EH (cell line): ENCODE measurements at regions not wholly inside any gene's neighbourhood (a gene's known extent, or its start where the extent isn't known, plus 50 kb on each side); places are given as distances from the start of the nearest gene placed in this dataset.
"Not testable (repeated sequence)": the region's sequence is repeated elsewhere in the genome, so short reads cannot be mapped to it uniquely, and the experiment has no call there.

Experiments used
- DNase-seq: peaks from one replicate; pipeline ENCODE4 v3.0.0-alpha.2; 2015; ENCODE audit warnings: low read depth

DNA sequence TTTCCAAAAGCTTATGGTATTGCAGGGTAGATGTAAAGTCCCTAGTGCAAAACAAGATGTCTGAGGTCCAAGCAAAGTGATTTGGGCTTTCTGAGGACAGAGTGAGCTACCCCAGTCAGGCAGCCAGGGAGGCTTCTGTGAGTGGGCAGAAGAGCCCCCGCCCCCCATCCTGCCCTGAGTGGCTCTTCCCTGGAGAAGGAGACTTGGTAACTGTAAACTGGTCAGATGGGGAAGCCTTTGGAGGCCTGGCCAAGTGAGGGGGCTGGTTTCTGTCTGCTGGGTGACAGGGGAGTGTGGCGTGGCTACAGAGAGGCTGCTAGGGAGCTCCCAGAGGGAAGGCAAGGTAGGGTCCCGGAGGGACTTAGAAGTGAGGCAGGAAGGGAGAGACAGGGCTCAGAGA is 181.3 kb upstream of the HAAO start:
- DNase-seq = no peak

DNA sequence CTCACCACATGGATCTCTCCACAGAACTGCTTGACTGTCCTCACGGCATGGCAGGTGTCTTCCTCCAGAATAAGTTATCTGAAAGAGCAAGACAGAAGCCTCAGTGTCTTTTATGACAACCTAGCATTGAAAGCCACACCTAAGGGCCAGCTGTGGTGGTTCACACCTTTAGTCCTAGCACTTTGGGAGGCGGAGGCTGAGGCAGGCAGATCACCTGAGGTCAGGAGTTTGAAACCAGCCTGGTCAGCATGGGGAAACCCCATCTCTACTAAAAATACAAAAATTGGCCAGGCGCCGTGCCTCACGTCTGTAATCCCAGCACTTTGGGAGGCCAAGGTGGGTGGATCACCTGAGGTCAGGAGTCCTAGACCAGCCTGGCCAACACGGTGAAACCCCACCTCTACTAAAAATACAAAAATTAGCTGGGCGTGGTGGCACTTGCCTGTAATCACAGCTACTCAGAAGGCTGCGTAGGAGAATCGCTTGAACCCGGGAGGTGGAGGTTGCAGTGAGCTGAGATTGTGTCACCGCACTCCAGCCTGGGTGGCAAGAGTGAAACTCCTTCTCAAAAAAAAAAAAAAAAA is 180.6 kb upstream of the HAAO start:
- DNase-seq = not testable (repeated sequence)

DNA sequence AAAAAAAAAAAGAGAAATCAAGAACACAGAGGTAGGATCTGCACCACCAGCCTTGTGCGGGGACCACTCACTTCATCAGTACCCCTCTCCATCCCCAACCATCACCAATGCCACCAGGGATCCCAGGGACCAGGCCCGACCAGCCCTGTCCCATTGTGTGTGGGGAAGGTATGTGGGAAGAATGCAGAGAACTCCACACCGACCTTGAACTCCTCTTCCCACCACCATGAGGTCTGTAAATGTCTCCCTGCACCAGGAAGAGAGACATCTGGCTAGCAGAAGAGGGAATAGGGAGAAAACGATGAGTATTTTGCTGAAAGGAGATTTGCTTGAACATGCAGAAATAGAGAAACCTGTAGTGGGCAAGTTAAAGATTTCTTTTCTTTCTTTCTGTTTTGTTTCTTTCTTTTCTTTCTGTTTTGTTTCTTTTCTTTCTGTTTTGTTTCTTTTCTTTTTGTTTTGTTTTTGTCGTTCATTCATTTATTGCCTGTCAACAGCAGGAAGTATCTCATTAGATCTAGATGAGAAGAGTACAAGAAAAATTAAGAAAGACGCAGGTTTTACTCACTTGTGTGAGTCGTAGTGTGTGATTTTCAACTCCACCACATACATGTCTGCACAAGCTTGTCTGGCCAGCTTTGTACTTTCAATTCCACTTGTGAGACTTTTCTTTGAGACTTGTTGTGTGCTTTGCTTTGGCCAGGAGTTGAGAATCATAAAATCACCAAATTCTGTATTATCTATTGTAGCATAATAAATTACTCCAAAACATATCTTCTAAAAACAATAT is 179.8 kb upstream of the HAAO start:
- DNase-seq = peak; percentile 52

DNA sequence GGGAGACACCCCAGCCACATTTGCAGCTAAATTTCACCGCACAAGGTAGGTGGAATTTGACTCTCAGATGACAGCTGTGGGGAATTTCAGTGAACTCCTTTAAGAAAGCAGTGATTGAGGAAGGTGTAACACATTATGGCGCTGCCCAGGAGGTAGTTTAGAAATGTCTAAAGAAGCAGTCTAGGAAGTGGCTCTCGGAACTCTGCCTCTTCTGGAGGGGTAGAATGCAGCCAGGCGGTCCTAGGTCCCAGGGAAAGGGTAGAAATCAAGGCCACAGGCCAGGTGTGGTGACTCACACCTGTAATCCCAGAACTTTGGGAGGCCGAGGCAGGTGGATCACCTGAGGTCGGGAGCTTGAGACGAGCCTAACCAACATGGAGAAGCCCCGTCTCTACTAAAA is 179.0 kb upstream of the HAAO start:
- DNase-seq = no peak

DNA sequence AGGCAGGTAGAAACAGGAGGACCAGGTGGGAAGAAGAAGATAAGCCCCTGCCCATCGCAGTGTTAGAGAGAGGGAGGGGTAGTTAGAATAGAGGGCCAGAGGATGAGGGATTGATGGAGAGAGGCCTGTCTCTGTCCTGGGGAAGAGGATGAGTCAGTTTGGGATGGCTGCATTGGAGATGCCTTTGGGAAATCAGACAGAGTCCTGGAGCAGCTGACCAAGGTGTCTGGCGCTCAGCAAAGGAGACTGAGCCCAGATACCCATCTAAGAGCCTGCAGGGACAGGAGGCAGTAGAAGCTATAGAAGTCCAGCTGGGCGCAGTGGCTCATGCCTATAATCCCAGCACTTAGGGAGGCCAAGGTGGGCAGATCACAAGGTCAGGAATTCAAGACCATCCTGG is 177.8 kb upstream of the HAAO start:
- peak; percentile 76 for DNase-seq

GRCh38 chr2:42969231-42970150 is 177.1 kb upstream of the HAAO start:
- DNase-seq = peak; percentile 95

- DNase-seq = peak; percentile 95
Measured at GRCh38 chr2:42967959-42968674, 175.7 kb upstream of the HAAO start.

DNA sequence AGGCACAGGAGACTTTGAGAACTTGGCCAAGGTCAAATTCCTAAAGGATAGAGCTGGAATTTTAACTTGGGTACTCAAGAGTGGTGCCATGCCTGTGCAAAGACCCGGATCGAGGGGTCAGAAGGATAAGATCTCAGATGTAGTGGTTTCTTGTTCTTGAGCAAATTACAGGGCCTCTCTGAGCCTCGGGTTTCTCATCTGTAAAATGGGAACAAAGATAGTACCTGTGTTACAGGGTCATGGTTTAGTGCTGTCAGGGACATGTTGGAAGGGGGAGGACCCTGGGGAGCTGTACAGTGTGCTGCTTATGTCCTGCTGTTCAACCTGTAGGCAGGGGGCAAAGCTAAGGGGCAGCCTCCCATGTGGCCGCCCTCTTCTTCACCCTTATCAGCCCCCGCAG is 173.5 kb upstream of the HAAO start:
- no peak for DNase-seq

DNA sequence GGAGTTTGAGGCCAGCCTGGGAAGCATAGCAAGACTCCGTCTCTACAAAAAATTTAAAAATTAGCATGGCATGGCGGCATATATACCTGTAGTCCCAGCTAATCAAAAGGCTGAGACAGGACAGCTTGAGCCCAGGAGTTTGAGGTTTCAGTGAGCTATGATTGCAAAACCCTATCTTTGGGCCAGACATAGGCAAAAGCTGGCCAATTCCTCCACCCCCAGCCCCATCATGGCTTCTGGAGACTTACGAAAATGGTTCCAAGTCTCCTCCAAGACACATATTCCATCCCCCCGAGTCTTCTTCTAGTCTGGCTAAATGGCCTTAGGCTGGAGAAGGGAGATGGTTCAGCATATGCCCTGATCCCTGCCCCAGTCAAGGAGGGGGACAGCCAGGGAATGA is 172.8 kb upstream of the HAAO start:
- no peak for DNase-seq

DNA sequence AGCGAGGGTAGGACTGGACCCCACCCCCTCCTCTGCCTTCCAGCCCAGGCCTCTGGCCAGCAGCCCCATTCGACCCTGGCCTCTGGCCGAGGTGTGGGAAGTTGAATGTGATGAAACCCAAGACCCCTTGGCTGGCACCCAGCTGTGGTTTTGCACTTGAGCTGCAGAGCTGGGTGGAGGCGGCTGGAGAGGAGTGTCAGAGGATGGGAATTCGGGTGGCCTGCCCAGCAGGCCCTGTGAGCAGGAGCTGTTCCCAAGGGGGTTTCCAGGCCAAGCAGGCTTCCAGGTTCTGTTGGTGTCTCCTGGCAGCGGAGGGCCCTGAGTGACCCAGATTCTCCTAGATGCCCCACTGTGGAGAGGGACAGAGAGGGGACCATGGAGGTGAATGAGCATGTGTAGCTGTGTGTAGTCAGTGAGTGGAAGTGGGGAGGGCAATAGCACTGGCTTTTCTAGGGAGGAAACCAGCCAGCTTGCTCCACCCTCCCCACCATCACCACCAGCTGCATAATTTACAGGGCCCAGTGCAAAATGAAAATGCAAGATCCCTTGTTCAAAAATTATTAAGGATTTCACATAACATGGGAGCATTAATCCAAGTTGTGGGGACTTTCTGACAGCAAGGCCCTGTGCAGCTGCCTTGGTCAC is 172.2 kb upstream of the HAAO start:
- DNase-seq = peak; percentile 95

DNA sequence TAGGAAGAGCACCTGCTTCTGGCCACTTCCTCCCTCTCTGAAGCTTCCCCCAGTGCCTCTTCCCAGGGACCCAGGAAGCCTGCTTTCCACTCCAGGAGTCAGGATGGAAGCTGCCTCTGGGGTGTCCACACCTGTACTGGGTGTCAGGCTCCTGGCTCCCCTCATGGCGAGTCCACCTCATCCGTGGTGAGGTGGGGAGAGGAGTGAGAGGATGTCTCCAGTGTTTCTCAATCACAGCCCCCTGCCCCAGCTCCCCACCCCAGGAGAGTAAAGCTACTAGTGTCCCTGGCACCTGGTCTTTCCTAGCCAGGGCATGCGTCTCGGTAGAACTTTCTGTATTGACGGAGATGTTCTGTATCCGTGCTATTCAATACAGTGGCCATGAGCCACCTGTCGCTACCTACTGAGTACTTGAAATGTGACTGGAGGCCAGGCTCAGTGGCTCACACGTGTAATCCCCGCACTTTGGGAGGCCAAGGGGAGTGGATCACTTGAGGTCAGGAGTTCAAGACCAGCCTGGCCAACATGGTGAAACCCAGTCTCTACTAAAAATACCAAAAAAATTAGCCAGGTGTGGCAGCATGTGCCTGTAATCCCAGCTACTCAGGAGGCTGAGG is 171.2 kb upstream of the HAAO start:
- DNase-seq = no peak

DNA sequence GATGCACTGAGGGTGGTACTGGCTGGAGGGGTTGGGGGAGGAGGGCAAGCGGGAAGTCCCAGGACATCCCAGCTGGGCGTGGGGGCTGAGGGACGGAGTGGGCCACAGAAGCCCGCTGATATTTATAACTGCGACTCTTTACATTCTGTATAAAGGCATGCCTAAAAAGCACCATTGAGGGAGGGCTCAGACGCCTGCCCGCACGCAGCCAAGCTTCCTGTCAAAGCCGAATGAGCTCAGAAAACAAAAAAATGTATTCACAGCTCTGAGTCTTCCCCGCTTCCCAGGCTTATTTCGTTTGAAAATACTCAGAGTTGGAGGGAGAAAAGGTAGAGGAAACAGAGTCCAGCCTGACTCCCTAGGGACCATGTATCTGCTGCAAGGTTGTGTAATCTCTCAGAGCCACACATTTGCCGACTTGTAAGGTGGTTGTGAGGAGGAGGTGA is 170.1 kb upstream of the HAAO start:
- peak; percentile 33 for DNase-seq

GRCh38 chr2:42961961-42962360 is 169.6 kb upstream of the HAAO start:
- no peak for DNase-seq

- no peak for DNase-seq
Measured at GRCh38 chr2:42961385-42961811, 169.0 kb upstream of the HAAO start.

- no peak for DNase-seq
Measured at GRCh38 chr2:42960842-42961180, 168.4 kb upstream of the HAAO start.

DNA sequence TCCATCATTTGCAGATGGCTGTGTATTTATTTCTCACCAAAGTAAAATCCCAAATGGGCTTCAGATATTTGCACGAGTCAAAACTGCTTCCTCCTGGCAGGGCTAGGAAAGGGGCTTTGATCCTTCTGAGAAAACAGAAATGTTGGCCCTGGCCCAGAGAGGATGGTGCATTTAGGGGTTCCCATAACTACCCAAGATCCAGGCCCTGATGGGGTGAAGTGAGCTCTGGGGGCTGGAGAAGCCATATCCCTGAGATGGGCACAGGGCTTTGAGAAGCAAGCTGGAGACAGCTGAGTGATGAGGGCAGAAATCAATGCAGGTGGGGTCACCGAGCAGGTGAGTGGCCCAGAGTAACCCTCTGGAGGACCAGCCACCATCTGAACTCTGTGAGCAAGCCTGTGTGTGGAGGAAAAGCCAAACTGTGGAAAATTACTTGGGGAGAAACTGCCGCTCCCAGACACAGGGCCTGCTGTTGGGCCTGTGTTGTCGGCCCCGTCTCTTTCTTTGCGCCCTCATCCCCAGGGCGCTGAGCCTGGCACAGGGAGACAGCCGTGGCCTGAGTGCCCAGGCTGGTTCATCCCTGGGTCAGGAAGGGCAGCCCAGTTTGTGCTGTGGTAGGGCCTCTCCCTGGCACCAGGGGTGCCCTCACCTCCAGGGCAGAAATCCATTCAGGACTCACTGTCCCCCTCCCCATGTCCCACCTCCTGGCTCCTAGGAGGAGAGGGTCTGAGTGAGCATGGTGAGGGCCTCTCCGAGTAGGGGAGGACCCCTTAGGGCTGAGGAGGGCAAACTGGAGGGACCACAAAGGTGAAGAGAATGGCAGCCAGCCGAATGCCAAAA is 167.8 kb upstream of the HAAO start:
- no peak for DNase-seq

DNA sequence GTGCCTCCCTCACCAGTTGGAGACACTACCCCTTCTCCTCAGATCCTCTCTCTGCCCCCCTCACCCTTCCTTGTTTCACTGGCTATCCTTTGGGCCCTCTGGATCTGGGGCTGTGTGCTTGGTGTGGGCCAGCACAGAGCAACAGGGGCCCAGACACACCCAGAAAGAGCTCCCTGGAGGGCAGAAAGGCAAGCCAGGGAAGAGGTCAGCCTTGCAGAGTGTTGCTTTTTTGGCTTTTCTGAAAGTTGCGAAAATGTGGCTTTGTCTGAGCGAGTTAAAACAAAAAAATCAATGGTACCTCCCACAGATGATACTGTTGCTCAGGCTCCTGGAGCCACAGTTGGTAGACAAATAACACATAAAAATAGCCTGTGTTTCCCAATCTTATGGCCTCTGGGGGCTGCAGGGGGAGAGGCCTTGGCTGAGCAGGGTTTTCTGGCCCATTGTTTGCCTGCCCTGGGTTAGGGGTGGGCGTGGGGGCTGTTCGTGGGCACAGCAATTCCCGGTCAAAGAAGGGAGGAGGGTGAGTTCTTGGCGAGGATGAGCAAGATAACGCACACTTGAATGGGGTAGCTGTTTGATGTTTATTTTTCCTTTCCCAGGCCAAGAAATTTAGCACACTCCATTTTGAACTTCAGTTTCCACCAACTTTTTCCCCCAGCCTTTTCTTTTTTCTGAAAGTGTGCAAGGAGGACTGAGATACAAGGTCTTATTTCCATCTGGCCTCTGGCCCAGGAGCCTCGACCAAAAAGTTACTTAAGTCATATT is 167.0 kb upstream of the HAAO start:
- DNase-seq = peak; percentile 54

DNA sequence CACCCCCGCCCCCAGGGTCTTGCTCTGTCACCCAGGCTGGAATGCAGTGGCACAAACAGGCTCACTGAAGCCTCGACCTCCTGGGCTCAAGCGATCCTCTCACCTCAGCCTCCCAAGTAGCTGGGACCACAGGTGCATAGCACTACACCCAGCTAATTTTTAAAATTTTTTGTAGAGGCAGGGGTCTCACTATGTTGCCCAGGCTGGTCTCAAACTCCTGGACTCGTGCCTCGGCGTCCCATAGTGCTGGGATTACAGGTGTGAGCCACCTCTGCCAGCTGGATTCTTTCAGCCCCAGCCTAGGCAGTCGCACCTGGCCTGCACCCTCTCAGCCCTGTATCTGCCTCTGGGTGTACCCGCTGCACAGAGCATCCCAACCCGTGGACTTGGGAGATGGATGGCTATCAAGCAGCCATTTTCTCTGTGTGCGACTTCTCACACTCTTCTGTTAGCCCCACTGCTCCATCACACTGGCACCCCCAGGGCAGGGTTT is 166.4 kb upstream of the HAAO start:
- DNase-seq = no peak

DNA sequence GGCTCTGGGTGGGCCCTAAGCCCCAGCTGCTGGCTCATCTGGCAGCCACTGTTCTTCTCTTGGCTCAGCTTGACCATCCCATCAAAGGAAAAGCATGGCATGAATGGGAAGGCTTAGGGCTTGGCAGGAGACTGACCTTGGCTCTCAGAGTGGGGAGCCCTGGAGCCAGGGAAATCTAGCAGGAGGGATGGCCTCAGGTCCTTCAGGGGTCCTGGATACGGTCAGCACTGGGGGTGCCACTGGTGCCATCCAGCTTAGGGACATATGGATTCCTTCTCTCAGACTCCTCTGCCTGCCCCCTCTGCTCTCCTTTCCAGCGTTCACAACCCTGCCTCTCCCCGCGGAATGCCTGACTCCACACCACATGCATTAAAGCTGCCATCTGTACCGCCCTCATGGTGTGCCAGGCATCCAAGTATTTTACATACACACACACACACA is 165.5 kb upstream of the HAAO start:
- DNase-seq = no peak
